Stimulated activated CD8-positive, alpha-beta memory T cell treated with anti-CD3 and anti-CD28 coated beads, Interleukin-15, amount 100 ng/mL, for 48 hours (primary cell): ENCODE measurements at regions not wholly inside any gene's neighbourhood (a gene's known extent, or its start where the extent isn't known, plus 50 kb on each side); places are given as distances from the start of the nearest gene placed in this dataset.

Experiments
- DNase-seq, 2 donors: peaks; one replicate each; pipeline ENCODE4 v3.0.0-alpha.2; 2020; ENCODE audit warnings: low read depth in 2 of 2

GRCh38 chr5:2206293-2207108, 323.8 kb upstream of the IRX4 start:
- no peak for DNase-seq

- DNase-seq = no peak
Observed at GRCh38 chr5:2205596-2206226, 323.0 kb upstream of the IRX4 start.

GRCh38 chr5:2205185-2205585, 322.5 kb upstream of the IRX4 start:
- no peak for DNase-seq

GRCh38 chr5:2204366-2205184, 321.9 kb upstream of the IRX4 start:
- DNase-seq = no peak

- DNase-seq = no peak
Observed at GRCh38 chr5:2203774-2204173, 321.0 kb upstream of the IRX4 start.

GRCh38 chr5:2201832-2202231, 319.1 kb upstream of the IRX4 start:
- DNase-seq = no peak

GRCh38 chr5:2201421-2201820, 318.7 kb upstream of the IRX4 start:
- DNase-seq = no peak

GRCh38 chr5:2201011-2201410, 318.3 kb upstream of the IRX4 start:
- DNase-seq = no peak

GRCh38 chr5:2200261-2200950, 317.7 kb upstream of the IRX4 start:
- DNase-seq = no peak

GRCh38 chr5:2199697-2200096, 317.0 kb upstream of the IRX4 start:
- DNase-seq = no peak

GRCh38 chr5:2196989-2197619, 314.4 kb upstream of the IRX4 start:
- no peak for DNase-seq

- DNase-seq = no peak
Observed at GRCh38 chr5:2196416-2196815, 313.7 kb upstream of the IRX4 start.

GRCh38 chr5:2194949-2195348, 312.2 kb upstream of the IRX4 start:
- DNase-seq = no peak

- DNase-seq = no peak
Observed at GRCh38 chr5:2194236-2194555, 311.5 kb upstream of the IRX4 start.

- no peak for DNase-seq
Observed at GRCh38 chr5:2193542-2194235, 311.0 kb upstream of the IRX4 start.

GRCh38 chr5:2193142-2193541, 310.4 kb upstream of the IRX4 start:
- no peak for DNase-seq

GRCh38 chr5:2192496-2192895, 309.8 kb upstream of the IRX4 start:
- no peak for DNase-seq

- DNase-seq = no peak
Observed at GRCh38 chr5:2191972-2192371, 309.2 kb upstream of the IRX4 start.

- DNase-seq = no peak
Observed at GRCh38 chr5:2190549-2190948, 307.8 kb upstream of the IRX4 start.

- no peak for DNase-seq
Observed at GRCh38 chr5:2188661-2189060, 305.9 kb upstream of the IRX4 start.

- no peak for DNase-seq
Observed at GRCh38 chr5:2188137-2188536, 305.4 kb upstream of the IRX4 start.
